ENCODE measurements at regions not wholly inside any gene's neighbourhood (a gene's known extent, or its start where the extent isn't known, plus 50 kb on each side); places are given as distances from the start of the nearest gene placed in this dataset.

GRCh38 chr10:22784668-22785067, 70.3 kb upstream of the PIP4K2A start:
- no peak for TF ChIP-seq POLR2A (IDR thresholded peaks at IDR 0.05; ENCODE audit: low read length)
- TF ChIP-seq CTCF (IDR thresholded peaks at IDR 0.05), result no peak
- TF ChIP-seq FOSL2 (IDR thresholded peaks at IDR 0.05), result no peak
- TF ChIP-seq FOSL2 (CRISPR knock-in tag; IDR thresholded peaks at IDR 0.05), result no peak
- TF ChIP-seq MYC (IDR thresholded peaks at IDR 0.05; ENCODE audit: borderline replicate concordance, low read length), result no peak
- TF ChIP-seq MAFK (IDR thresholded peaks at IDR 0.05; ENCODE audit: partially characterized antibody), result no peak
- TF ChIP-seq SMC3 (IDR thresholded peaks at IDR 0.05), result no peak

All from A549 (cell line).